Fibroblast of the aortic adventitia (primary cell): ENCODE measurements at regions not wholly inside any gene's neighbourhood (a gene's known extent, or its start where the extent isn't known, plus 50 kb on each side); places are given as distances from the start of the nearest gene placed in this dataset.

Source experiments
- DNase-seq: peaks from one replicate; pipeline ENCODE4 v3.0.0-alpha.2; 2010; ENCODE audit warnings: low read depth
- H3K4me3 ChIP-seq: 2 replicates; pipeline ENCODE4 v1.5.1; 2011; ENCODE audit warnings: low read depth, mild to moderate bottlenecking, control low read depth, low read length, moderate library complexity
- TF ChIP-seq, protein P1 (sequence below): IDR thresholded peaks from 2 replicates; pipeline ENCODE4 v1.5.1; 2011; ENCODE audit warnings: mild to moderate bottlenecking, low read length, control low read depth, inconsistent platforms; ENCODE audit not compliant: insufficient read depth

DNA sequence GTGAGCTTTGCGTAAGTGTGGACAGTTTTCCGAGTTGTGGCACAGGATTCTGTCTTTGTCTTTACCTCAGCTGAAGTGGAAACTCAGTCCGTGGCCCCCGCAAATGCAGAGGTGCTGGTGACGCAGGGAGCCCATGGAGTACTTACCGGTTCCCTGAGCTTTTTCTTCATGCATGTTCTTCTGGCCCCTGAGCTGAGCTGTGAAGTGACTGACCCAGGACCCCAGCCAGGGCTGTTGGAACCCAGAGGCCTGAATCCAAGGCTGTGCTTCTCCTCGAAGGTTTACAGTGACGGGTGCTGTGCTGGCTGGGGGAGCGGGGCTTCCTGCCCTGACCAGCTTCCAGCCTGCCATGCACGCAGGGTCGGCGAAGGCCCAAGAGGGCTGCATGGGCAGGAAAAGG is 223.5 kb downstream of the GLRX3 start:
- TF ChIP-seq, protein P1, sequence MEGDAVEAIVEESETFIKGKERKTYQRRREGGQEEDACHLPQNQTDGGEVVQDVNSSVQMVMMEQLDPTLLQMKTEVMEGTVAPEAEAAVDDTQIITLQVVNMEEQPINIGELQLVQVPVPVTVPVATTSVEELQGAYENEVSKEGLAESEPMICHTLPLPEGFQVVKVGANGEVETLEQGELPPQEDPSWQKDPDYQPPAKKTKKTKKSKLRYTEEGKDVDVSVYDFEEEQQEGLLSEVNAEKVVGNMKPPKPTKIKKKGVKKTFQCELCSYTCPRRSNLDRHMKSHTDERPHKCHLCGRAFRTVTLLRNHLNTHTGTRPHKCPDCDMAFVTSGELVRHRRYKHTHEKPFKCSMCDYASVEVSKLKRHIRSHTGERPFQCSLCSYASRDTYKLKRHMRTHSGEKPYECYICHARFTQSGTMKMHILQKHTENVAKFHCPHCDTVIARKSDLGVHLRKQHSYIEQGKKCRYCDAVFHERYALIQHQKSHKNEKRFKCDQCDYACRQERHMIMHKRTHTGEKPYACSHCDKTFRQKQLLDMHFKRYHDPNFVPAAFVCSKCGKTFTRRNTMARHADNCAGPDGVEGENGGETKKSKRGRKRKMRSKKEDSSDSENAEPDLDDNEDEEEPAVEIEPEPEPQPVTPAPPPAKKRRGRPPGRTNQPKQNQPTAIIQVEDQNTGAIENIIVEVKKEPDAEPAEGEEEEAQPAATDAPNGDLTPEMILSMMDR = no peak
- no peak overlapping the region for H3K4me3 ChIP-seq
- DNase-seq = no peak

GRCh38 chr10:130360826-130361311 is 224.7 kb downstream of the GLRX3 start:
- H3K4me3 ChIP-seq = no peak overlapping the region
- DNase-seq = no peak
- TF ChIP-seq, protein P1 = no peak

GRCh38 chr10:130361351-130362105 is 225.3 kb downstream of the GLRX3 start:
- TF ChIP-seq, protein P1 = no peak
- DNase-seq = no peak
- H3K4me3 ChIP-seq = no peak overlapping the region

- no peak overlapping the region for H3K4me3 ChIP-seq
- DNase-seq = no peak
- TF ChIP-seq, protein P1 = no peak
These were observed 226.1 kb downstream of the GLRX3 start for GRCh38 chr10:130362308-130362761.

DNA sequence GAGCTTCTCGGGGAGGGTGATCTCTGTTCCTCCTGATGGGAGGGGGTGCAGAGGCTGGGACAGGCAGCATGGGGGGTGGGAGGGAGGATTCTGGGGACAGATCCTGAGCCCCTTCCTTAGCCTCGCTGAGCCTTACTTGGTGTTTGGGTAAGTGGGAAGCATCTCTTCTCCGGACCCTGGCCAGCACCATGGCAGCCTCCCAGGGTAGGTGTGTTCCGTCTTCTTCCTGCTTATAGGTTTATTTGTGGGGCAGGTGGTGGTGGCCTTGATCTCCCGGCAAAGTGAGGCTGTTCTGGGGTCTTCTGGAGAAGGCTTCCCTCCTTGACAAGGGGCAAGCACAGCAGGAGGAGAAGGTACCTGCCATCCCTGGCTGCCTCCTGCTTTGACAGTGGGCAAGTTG is 226.9 kb downstream of the GLRX3 start:
- TF ChIP-seq, protein P1 = no peak
- DNase-seq = no peak
- no peak overlapping the region for H3K4me3 ChIP-seq

DNA sequence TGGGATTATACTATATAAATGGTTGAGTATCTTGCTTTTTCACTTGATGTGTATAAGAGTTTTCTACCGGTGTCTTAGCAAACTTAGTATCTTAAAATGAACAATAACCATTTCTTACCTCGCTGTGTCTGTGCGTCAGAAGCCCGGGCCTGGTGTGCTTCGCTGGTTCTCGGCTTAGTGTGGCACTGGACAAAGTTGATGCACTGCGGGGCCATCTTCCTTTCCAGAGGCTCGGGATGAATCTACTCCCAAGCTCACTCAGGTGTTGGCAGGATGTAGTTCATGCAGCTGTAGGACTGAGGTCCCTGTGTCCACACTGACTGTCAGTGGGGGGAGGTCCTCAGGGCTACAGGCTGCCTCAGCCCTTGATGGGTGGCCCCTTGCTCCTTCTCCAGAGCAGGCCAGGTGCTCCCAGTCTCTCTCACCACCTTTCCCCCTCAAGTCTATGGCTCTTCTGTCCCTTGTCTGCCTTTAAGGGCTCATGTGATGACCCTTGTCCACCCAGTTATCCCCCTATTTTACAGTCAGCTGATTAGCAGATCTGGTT is 227.8 kb downstream of the GLRX3 start:
- TF ChIP-seq, protein P1 = no peak
- no peak overlapping the region for H3K4me3 ChIP-seq
- DNase-seq = no peak
